HG02763 (cell line): ENCODE measurements at regions not wholly inside any gene's neighbourhood (a gene's known extent, or its start where the extent isn't known, plus 50 kb on each side); places are given as distances from the start of the nearest gene placed in this dataset.
"Not testable (repeated sequence)": the region's sequence is repeated elsewhere in the genome, so short reads cannot be mapped to it uniquely, and the experiment has no call there.

Source experiments
- ATAC-seq: cut with Tn5 transposase; IDR thresholded peaks from one replicate; pipeline ENCODE4 v1.9.1; 2021; ENCODE audit warnings: mild to moderate bottlenecking, moderate library complexity; ENCODE audit not compliant: unreplicated experiment

DNA sequence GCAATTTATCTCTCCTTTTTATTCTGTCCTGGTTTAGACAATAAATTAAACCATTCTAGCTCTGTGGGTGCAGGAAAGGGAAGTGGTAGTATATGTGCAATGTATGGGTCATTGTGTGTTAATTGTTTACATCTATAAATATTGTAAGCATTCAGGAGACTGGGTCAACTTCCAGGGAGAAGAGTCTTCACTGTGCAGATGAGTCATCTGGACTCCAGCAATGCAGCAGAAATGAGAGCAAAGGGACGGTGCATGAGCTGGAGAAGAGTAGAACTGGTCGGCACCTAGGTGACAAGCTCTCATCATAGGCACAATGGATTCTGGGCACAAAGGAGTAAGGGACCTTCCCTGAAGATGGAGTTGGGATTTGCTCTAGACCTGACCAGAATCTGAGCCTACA, 211.1 kb upstream of the DAAM1 start:
- ATAC-seq: no peak

DNA sequence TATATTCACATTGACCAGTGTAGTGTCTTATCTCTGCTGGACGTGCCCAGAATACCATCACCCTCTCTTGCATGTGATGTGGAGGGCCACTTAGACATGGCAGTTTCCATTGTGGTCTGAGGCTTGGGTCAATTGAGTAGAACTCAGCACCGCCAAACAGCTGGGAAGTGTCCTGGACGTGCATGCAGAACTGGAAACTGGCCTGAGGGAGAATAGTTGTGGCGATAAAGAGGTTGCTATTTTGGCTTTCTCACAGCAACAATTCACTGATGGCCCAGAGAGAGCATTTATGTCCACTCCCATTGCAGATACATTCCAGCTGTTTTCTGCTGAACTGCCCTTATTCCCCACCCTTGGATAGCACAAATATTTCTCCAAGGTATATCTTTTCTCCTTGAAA, 210.1 kb upstream of the DAAM1 start:
- ATAC-seq: no peak

DNA sequence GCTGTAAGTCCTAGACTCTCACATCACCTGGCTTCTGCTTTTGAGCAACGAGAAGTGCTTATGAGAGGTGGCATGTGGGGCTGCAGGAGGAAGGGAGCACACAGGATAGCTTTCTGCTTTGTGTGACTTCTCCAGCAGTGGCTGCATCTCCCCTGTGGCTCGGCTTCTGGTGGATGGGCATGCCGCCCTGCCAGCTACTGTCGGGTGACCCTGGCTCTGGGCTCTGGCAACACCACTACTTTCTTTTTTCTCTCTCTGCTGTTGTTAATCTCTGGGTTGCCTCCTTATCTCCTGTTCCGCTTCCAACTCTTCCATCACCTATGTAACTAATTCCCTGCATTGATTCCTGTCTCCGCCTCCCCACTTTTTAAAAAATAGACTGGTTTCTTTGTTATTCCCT, 209.1 kb upstream of the DAAM1 start:
- no peak for ATAC-seq

DNA sequence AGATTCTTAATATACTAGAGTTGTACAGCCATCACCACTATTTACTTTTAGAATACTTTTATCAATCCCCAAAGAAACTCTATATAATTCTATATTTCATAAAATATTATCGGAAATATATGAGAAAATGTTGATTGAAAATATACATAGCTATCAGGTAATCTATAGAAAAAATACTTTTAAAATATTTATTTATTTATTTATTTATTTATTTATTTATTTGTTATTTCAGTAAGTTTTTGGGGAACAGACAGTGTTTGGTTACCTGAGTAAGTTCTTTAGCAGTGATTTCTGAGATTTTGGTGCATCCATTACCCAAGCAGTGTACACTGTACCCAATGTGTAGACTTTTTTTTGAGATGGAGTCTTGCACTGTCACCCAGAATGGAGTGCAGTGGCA, 206.6 kb upstream of the DAAM1 start:
- ATAC-seq: no peak

DNA sequence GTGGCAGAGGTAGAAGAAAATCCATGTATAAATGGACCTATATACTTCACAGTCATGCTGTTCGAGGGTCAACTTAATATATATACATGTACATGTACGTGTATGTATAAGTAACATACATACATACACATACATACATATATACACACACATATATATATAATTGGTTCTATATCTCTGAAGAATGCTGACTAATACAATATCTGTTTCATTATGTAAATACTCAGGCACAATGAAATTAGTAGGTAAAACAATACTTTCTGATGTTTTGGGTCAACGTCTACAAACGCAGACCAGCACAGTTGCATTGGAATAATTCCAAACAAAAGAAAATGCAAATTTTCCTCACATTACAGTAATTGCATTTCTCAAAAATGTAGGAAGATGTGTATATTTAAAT, 202.7 kb upstream of the DAAM1 start:
- no peak for ATAC-seq

DNA sequence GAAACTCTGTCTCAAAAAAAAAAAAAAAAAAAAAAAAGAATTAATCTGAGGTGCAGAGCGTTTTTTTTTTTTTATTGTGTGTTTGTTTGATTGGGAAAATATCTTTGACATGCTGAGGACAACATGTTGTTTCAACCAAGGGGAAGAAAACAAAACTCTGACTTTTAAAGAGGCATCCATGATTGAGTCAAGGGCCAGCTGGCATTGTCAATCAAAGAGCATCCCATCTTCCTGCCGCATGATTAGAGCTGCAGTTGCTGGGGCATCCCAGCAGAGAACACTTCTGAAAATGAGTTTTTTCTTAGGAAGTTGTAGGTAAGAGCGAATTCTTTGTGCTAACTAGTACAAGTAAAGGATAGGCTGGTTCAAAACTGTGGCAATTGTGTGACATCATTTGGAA, 200.9 kb upstream of the DAAM1 start:
- no peak for ATAC-seq

DNA sequence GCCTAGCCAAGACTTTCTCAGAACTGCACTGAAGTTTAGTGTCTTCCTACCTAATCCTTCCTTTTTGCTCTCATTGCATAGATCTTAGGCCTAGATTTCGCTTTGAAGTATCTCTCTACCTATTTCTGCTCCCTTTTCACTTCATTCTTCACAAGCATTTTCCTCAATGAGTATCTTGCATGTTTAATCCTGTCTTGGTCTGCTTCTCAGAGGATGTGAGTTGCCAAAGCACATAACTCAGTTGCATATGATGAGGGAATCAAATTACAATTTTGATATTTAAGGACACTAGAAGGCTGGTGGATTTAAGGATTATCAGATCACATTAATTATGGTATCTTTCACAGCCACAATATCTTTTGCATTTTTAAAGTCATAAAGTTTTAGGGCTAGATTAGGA, 195.5 kb upstream of the DAAM1 start:
- no peak for ATAC-seq

DNA sequence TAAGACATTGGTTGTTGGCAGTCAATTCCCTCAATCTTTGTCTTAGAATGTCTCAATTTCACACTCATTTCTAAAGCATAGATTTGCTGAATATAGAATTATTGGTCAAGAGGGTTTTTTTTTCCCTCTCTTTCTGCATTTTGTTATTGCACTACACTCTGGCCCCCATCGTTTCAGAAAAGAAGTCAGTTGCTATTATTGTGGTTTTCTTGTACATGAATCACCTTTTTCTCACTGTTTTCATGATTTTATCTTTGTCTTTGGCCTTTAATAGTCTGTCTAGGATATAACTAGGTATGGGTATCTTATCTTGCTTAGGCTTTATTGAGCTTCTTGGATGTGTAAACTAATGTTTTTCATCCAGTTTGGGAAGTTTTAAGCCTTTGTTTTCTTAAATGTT, 194.3 kb upstream of the DAAM1 start:
- no peak for ATAC-seq

DNA sequence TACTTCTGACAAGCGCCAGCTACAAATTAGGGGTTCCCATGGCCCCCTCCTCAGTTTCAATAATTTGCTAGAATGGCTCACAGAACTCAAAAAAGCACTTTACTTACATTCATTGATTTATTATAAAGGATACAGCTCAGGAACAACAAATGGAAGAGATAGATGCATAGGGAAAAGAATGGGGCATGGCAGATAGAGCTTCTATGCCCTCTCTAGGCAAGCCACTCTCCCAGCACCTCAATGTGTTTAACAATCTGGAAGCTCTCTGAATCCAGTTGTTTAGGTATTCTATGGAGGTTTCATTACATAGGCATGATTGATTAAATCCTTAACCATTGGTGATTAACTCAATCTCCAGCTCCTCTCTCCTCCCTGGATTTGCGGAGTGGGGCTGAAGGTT, 184.5 kb upstream of the DAAM1 start:
- no peak for ATAC-seq

DNA sequence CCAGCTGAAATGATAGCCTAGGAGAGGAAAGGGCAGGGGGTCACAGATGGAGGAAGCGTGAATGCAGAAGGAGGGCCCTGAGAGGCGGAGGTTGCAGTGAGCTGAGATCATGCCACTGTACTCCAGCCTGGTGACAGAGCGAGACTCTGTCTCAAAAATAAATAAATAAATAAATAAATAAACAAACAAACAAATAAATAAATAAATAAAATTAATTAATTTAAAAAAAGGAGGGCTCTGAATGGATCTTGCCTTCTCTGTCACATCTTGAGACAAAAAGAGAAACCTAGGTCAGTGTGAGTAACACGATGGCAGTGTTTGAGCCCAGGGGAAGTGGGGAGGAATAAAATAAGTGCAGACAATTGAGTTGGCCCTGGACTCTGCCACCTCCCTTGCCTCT, 182.3 kb upstream of the DAAM1 start:
- ATAC-seq: not testable (repeated sequence)

DNA sequence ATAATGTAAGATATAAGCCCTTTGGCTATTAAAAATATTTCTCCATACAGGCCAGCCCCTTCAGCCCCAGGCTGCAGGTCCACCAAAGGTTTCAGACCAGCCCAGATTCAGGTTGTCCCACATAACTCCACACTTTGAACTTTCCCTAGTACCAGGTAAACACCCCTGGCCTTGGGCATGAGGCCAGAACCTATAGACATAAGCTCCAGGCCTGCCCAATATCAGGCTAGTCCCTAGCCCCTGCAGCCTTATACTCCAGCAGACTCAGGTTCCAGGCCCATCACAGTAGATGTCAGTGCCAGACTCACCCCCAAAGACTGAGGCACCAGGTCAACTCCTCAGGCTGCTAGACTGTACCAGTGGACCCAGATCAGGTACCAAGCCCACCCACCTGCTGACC, 178.5 kb upstream of the DAAM1 start:
- no peak for ATAC-seq

DNA sequence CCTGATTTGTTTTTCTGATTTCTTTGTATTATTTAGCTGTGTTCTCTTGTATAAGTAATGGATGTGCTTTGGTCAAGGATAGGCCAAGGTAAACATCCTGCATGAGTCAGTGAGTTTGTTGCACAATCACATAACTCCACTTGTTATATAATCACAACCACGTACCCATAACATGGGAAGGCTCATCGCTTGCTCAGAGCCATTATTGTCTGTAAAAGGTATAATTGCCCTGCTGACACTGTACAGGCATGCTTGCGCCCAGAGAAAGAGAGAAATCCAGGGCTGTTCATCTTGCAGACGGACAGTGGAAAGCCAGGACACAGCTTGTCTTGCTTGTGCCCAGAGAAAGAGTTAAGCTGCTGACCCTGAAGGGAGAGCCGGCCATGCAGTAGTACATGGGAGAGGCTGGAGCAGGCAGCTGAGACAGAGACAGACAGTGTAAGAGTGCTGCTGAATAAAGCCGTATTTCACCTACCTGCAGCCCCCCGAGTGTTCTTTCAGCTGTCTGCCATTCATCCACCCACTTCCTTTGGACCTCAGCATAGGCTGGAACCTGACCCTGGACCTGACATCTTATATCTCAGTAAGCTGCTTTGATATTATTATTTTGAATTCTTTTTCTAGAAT, 174.7 kb upstream of the DAAM1 start:
- ATAC-seq: no peak

DNA sequence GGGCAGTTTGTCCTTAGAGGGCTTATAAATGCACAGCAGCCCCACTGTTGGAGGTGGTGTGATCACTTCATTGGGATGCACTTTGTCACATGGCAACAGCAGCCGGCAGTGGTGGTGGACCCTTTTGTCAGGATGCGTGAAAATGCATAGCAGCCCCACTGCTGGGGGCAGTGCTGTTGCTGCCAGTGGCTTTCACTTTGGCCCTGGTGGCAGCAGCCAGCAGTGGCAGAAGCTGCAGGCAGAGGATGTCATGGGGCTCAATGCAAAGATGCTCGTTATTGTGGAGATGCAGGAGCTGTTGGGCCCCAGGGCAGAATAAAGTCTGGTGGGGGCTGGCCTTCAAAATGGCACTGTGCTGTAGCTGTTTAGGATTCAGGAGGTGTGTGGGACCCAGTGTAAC, 173.0 kb upstream of the DAAM1 start:
- no peak for ATAC-seq

DNA sequence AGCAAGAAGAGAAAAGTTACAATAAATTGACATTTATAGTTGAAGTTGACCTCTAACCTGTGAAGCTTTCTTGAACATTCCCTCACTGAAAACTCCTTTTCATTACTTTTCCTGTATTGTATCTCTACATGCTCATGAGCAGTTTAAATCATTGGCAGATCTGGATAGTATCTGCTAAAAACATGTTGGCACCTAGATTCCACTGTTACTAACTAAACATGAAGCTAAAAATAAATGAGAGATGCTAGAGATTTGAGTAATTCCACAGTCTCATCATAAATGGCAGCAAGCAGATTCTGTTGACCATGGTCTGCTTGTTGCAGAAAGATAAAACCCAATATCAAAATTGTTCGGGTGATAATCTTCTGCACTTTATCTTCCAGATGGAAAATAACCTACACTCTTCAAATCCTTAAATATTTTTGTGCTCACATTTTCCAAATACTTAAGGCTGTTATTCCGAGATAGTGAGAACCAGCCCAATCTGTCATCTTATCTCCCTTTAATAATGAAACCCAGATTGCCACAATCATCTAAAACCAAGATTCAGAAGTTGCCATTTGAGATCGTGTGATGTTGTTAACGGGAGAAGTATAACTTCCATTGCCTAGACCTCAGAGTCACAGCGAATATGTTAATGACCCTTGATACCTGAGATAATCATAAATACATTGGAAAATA, 171.0 kb upstream of the DAAM1 start:
- no peak for ATAC-seq

DNA sequence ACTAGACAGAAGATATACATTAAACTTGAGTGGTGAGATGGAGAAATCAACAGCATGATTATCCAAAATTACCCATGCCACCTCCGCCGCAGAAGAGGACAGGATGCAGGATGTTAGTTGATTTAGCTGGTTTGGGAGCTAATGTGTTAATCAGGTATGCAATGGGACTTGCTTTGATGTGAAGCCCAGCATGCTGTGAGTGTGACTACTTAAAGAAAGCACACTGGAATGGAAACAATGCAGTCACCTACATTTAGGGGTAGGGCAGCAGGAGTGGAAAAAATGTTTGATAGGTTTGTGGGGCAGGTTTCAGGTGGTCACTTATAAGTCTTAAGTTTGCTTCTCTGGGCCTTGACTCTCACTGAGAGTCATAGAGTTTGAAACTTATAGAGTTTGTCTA, 170.0 kb upstream of the DAAM1 start:
- no peak for ATAC-seq

DNA sequence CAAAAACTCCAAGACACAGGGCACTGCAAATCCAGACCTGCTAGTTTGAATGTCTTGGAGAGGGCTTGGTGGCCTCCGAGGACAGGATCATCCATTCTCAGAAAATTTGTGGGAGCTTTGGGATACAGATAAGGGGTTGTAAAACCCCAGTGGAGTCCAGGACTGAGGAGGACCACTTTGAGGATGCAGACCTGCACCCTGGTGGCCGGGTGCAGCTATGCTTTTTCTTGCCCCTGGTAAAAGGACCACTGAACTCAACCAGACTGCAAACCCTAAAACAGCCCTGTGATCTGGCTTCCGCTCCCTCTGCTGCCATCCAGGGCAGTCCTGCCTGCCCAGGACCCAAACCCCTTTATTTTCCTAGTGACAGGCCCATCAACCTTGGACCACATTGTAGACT, 169.5 kb upstream of the DAAM1 start:
- no peak for ATAC-seq

DNA sequence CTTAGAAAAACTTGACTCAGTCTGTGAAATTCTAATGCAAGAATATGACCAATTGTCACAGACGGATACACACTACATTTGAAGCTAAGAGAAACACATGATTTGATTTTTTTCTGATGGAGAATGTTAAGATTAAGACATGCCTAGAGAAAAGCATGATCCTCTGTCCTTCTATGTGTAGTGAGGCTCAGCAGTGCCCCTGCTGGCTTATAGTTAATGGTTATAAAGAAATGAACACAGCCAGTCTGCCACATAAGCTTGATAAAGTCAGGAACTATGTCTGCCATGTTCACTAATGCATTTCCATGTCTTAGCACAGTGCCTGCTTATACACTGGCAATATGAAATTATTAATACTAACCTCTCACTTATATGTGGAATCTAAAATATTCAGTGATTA, 168.1 kb upstream of the DAAM1 start:
- ATAC-seq: no peak

DNA sequence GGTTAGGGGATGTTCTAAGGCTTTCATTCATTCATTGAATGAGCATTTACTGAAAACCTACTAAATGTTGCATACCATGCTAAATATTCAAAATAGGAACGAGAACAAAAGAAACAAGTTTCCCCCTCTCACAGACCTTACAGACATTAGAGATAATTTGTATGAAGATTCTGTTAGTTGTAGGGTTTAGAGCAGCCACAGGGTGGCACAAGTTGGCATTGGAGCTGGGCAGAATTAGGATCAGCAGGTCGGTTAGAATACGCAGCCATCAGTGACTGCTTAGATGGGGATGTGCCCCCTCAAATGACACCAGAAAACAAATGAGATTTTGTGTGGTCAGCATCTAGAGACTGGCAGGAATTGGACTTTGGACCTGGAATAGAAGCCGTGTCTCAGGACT, 166.3 kb upstream of the DAAM1 start:
- ATAC-seq: no peak

DNA sequence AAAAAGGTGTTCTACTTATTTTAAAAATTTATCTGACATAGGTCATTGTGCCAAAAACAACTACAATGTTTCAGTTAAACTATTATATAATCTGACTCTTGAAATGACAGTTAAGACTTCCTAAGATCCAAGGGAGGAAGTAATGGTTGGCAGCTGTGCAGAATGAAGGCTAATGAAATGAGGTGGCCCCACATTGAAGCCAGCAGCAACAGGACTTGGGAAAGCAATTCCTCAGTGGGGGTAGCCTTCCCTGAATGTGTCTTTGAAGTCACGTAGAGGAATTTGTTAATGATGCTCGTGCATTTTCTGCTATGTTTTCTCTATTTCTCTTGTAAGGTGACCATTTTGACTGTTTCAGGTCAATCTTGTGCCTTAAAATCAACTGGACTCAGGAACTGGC, 162.4 kb upstream of the DAAM1 start:
- no peak for ATAC-seq

DNA sequence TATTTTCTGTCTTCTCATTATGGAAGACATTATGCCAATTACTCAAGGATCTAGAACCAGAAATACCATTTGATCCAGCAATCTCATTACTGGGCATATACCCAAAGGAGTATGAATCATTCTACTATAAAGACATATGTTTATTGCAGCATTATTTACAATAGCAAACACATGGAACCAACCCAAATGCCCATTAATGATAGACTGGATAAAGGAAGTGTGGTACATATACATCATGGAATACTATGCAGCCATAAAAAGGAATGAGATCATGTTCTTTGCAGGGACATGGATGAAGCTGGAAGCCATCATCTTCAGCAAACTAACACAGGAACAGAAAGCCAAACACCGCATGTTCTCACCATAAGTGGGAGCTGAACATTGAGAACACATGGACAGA, 161.8 kb upstream of the DAAM1 start:
- not testable (repeated sequence) for ATAC-seq

DNA sequence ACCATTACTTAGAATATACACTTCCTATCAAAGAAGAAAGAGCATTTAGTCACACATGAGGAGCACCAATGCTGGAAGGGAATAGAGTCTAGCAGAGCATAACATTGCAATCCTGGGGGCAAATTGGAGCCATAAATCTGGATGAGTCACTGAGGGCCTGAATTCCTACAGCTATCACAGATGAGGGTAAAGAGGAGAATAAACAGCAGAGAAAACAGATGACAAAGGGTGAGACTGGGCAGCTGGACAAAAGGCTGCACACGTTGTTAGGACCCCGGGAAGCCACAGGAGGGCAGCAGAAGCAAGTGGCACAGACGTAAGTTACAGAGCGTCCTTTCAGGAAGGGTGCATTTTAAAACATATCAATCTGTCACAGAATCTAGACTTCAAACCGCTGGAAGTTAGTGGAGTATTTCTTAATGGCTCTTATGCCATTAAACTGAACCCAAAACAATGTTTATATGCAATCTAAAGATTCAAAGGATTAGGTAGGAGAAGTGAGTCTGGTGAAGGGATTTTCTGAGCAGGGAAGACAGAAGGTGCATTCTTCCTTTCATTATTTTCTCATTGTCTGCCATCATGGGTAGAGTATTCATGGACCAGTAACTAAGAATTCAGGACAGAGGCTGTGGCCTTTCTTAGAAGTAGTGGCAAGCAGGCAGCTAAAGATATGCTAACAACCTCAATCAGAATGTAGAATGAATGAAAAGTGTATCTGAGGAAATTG, 159.8 kb upstream of the DAAM1 start:
- peak; percentile 73 for ATAC-seq

DNA sequence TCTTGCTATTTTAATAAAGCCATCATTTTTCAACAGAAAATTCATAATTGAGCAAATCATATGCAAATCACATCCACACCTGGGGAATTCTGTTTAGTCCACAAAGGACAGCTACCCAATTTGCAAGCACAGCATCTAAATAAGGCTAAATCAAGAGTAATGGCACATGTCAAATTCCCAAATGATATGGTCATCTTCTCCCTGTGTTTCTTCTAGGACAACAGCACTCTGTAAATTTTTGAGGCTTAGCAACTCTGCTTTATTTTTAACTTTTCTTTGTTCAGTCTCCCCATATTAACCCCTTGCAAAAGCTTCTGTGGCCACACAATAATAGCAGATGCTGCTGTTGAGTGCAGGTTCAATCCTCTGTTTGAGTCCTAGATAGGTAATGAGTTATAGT, 155.6 kb upstream of the DAAM1 start:
- ATAC-seq: no peak
